Islet of Langerhans (tissue), 1 donor: ENCODE measurements at regions not wholly inside any gene's neighbourhood (a gene's known extent, or its start where the extent isn't known, plus 50 kb on each side); places are given as distances from the start of the nearest gene placed in this dataset.
A peak's percentile ranks its signal among the peaks of the same experiment; 100 is the strongest.

ENCODE experiments used
- FAIRE-seq: peaks from one replicate; lab custom pipeline; 2011; peaks lifted over from hg19 to GRCh38; lab: Jason Lieb, UNC

DNA sequence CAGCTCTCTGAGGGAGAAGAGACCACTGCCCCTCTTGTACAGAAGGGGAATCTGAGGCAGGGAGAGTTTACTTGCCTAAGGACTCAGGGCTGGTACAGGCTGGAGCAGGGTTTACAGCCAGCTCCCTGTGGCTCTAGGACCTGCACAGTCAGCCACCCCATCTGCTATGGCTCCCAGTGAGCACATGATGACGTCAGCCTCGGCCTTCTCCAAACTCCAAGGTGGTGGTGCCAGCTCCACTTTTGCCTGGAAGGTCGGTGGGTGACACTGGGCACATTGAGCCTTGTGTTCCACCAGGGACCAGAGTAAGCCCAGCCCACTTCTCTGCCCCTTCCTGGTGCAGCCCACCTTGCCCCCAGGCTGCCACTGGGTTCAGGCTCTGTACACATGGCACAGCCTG is 202.2 kb downstream of the ENGASE start:
- FAIRE-seq, result no peak

DNA sequence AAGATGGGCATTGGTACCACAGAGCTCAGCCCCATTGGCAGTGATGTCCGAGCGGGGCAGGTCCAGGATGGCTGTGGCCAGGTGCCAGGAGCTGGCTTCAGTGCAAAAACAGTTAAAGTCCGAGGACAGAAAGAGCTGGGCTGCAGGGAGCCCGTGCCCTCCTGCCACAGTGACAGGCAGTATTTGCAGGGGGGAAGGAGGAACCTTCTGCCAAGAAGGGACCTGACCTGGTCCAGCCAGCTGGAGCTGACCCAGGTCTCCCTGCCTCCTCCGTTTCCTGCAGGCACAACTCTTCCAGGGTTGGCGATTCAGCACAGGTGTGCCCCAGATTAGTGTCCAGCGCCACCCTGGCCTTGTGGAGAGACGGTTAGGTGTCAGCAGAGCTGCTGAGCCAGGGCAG is 199.0 kb downstream of the ENGASE start:
- no peak for FAIRE-seq

DNA sequence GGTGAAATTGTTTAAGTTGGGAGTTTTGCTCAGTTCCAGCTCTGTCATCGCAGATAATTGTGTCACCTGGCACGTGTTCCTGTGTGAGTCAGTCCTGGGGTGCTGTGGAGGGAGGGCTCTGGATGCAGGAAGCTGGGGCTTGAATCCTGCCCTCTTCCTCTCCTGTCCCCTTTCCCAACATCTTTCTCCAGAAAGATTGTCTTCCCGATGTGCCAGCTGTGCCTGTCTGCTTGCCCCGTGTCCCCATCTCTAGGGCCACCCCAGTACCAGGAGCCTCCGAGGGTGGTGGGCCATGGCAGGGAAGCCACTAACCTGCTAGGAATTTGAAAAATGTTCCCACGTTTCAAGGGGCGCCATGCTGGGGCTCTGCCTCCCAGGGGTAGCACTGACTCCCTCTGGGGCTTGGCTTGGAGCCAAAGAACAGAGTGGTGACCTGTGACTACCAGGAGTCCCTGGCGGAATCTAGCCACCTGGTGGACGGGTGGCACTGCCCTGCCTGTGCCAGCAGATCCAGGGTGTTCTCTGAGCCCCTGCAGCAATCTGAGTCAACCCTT is 198.1 kb downstream of the ENGASE start:
- no peak for FAIRE-seq

DNA sequence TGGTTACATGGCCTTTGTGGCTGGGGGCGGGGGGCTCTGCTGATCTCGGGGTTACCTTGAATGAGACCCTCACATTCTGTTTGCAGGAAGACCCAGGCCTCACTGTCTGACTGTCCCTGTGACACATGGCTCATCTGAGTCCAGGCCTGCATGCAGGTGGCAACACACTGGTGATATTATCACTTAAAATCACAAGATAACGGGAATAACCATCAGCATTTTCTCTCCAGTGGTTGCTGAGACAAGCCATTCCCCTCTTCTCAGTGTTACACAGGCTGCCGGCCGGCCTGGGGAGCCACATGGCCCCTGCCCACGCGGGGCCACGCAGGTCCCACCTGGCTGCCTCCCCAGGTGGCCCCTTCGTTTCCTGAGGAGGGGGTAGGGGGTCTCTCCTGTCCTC is 197.6 kb downstream of the ENGASE start:
- no peak for FAIRE-seq

DNA sequence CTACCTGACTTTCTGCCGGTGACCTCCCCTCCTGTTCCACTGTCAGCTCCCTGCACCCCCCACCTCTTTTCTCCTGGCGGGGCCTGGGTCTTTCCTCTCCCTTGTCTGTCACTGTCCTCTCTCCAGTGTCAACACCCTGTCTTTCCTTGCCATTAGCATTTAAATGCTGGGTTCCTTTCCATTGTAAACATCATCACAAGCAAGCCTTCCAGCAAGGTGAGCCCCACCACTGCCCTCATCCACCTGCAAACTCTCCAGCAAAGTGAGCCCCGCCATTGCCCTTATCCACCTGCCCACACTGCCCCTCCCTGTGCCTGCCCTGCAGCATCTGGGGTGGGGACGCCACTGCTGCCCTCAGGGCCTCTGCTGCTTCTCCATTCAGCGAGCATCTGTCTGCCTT is 195.0 kb downstream of the ENGASE start:
- FAIRE-seq, result no peak

DNA sequence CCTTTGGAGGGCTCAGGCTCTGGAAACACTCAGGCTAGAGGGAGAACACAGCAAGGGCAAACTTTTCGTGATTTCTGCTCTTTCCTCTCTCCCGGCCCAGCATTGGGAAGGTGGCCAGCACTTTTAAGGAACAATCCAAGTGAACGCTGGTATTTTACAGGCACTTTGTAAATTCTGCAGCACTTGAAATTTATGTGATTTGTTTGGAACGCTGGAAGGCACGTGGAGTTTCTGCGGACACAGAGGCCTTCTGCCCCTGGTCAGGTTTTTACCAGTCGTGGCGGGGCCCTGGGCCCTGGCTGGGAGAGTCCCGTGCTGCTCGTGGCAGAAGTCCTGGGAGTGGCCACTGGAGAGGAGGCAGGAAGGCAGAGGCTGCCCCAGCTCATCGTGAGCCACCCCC is 188.6 kb downstream of the ENGASE start:
- no peak for FAIRE-seq

DNA sequence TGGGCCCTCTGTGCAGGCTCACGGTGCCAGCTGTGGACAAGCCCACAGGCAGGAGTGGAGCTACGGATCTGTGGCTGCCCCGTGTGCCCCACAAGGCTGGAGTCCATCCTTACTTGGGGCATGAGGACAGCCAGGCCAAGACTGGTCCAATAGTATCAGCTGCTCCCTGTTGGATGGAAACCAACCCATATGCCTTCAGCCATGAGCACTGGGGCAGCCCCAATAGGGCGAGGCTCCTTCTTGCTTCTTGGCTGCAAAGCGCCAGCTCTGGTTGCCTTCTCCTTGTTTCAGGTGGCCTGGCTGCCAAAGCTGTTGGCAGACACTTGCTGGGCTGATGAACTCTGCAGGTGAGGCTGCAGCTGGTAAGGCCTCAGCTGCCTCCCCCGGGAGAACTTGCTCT is 188.0 kb downstream of the ENGASE start:
- FAIRE-seq, result no peak

DNA sequence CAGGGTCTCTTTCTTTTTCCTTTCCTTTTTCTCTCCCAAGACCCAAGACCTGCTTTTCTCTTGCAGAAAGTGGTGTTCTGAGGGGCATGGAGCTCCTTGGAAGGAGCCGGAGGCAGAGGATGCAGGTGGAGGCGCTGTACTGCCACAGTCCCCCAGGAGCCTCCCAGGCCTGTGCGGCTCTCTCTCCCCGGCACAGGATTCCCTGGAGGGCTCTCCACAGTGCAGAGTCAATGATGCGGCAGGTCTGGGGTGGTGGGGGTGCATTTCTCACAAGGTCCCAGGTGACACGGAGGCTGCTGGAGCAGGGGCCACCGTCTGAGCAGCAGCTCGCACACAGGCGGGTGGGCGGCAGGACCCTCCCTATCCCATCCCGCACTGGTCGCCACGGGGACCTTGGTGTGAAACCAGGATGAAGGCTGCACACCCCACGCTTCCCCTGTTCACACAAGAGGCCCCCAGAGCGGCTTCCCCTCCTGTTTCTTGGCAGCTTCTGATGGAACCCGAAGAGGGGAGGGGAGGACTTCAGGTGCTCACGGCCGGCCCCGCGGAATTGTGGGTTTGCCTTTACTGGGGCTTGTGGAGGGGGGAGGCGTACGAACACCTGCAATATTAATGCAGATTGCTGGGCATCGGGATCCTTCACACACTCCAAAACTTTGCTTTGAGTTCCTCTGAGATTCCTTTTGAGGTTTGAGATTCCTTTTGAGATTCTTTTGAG is 186.9 kb downstream of the ENGASE start:
- FAIRE-seq, result no peak

DNA sequence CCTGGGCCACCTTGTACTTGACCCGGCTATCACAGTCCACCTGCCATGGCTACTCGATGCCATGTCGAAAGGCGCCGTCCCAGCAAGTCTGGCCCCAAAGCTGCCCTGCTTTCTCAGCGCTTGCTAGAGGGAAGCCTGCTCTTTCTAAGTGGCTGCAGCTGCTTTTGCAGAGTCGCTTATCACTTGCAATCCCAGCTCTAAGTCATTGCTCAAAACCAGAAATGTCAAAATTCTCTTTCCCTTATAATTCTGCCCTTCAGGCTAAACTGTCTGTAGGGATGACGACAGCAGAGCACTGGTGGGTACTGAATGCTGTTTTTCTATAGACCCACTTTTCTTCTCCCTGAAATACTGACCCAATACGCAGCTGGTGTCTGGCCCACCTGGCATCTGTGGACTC is 184.2 kb downstream of the ENGASE start:
- FAIRE-seq, result no peak

DNA sequence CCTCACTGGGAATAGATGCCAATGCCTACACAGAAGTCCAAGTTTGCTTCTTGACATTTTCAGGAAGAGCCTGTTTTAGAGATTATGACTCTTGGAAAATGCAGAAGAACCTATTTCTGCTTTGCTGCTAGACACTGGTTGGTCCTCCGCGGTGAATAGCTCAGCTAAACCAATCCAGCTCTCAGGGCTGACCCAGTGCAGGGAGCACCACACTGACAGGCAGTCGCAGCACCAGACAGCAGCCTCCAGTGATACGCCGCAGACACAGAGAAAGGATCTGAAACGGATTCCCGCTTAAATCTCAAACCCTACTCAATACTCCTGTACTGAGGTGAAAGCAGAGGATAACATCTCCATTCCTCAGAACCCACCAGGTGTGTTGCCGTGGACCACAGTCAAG is 183.4 kb downstream of the ENGASE start:
- FAIRE-seq, result no peak

DNA sequence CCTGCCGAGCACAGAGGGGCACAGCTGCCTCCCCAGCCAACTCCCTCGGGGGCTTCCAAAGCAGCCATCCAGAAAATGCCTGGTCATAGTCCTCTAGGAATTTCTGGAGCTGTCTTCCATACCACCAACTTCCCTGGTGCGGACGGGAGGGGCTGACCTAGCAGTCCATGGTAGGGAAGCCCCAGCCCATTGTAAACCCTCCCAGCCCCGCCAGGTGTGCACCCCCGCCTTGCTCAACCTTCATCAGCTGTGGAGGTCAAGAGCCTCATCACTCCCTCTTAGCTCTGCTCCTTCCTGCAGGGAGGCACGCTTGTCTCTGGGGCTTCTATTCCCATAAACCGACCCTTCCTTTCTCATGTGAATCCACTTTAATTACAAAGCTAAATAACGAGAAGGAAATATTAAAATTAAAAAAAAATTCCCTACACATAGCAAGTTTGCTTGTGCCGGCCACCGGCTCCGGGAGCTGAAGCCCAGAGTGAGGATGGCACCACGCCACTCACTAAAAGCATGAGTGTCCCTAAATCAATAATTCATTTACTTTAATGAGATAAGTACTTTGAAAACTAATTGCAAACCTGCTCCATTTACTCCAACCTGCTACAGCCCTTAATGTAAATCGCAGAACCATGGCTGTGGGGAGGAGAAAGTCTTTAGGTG is 181.4 kb downstream of the ENGASE start:
- FAIRE-seq, result peak; percentile 38

DNA sequence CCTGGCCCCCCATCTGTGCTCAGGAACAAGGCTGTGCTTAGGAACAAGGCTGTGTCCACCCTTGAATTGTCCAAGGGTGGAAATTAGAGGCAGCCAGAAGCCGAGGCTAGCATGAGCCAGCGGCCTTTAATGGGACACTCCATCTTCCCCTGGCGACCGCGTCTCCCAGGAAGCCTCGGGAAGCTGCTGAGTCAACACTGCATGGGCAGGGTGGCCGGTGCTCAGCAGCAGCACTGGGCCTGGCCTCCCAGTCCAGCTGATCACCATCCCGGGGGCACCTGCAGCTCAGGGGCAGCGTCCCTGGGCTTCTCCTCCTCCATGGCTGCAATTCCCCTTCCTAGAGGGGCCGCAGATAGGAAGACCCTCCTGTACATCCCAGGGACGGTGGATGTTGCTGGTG is 180.8 kb downstream of the ENGASE start:
- no peak for FAIRE-seq

DNA sequence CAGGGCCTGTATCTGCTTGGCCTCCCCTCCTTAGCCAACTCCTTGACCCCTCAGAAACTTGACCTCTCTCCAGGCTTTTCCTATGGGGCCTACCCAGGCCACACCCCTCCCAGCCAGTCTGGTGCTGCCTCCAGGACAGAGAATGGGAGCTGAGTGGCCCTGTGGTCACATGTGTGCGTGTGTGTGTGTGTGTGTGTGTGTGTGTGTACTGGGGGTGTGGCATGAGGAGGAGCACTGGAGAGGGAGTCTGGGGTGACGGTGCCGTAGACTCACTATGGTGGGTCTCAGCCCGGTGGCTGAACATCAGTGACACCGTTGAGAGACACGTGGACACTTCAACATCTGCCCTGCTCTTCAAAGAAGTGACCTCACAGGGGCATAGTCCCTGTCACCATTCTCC is 180.4 kb downstream of the ENGASE start:
- FAIRE-seq, result no peak

DNA sequence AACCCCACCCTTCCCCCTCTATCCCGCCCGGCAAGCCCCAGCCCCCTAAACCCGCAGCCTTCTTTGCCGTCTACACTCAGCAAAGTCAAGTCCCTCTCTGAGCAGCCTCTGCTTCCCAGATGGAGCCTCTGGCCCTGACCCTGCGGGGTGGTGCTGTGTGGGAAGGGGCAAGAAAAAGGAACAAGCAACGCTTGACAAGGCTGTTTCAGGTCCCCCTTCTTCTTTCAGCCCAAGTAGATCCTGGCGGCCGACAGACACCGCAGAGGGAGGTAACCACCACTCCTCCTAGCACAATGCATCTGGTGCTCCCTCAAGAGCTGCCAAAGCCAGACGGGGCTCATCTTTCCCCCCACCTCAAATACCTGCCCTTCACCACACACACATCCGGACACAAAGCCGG is 178.3 kb downstream of the ENGASE start:
- no peak for FAIRE-seq

DNA sequence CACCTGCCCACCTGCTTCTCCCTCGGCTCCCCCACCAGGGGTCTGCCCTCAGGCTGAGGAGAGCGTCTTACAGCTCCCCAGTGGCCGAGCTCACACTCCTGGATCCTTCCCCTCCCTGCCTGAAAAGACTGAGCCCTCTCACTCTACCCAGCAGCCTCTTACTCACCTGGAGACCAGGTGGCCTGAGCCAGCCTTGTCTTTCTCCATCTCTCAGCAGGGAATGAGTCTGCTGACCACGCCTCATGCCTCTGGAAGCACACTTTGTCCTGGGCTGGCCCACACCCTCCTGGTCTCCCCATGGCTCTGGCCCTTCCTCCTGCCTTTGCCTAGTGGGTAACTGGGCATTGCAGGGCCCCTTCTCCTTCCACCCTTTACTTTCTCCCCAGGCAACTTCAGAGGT is 177.2 kb downstream of the ENGASE start:
- FAIRE-seq, result no peak

DNA sequence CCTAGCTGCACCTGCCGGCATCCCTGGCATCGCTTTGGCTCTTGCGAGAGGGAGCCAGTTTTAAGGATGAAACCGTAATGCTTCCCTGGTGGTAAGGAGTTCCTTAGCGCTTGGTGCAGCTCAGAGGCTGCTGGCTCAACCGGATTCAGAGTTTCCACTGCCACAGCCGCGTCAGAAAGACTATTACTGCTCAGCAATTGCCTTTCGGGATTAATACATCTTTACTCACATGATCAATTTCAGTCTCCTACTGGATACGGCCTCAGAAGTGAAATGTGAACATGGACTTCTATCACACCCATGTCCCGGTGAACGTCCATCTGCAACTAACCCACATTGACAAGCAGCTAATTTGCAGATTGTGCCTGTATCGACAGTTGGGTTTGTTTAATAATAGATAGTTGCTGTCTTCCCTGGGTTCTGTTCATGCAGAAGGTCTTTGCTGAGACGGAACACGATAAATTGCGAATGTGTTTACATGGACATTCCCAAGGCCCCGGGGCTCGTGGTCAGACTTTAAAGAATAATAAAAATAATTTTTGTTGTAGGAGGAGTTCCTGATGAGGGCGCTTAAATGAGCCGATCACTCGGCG is 175.4 kb downstream of the ENGASE start:
- FAIRE-seq, result no peak

DNA sequence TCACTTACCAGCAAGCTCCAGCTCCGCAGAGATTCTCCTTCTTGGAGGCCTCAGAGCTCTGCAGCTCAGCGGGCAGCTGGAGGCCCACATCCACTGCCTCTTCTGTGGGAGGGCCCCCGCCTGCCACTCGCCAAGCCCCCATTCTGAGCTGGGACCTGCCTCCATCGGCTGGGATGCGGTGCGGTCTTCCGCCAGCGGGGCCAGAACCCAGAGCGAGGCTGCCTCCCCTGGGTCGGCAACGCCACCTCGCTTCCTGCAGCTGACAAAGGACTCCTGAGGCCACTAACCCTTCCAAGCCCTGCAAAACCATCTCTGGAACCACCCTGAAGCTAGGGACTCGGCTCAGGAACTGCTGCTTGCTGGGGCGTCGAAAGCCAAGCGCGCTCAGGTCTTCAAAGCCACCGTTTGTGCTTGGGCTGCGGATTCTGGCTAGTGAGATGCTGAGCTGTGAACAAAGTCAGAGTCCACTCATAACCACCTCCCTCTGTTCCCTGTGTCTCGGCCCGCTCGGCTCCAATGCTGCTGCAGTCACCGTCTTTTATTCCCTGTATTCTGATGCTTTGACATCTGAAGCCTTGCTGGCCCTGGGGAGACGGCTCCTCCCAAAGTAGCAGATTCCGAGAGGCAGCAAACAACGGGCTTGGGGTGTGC is 174.3 kb downstream of the ENGASE start:
- FAIRE-seq, result no peak

DNA sequence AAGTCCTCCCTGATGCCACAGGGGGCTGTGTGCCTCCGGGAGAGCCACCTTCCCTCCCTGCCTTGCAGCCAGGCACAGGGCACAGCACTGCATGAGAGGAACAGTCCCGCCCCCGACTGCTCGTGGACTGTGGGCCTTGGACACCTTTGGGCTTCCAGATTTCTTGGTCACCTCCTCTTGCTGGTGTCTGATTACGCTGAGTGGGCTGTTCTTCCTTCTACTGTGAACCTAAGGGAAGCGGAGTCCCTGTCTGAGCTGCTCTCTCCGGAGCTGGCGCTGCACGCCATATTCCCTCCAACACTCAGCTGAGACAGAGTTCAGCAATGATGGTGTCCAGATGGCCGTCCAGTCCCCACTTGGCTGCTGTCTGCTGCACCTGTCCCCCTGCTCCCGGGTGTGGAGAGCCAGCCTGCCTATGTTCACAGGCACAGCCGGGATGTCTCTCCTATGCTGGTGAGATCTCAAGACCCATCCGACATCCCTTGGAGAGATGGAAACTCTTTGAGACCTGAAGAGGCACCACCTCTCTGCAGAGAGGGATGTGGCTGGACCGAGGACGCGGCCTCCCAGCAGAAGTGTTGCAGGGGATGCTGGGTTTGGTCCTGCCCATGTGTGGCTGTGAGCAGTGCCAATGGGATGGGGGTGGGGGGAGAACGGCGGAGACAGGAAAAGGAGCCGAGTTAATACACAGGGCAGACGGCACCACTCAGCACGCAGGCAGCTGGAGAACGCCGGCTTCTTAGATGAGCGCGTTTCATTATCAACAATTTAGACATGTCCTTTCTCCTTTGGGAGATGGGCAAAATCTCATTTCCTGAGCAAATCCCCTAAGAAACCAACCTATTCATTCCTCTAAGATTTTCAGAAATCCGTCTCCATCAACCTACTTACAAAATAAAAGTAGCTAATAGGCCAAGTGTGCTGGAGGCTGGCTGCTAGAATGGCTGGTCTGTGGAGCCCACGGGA is 171.9 kb downstream of the ENGASE start:
- no peak for FAIRE-seq

DNA sequence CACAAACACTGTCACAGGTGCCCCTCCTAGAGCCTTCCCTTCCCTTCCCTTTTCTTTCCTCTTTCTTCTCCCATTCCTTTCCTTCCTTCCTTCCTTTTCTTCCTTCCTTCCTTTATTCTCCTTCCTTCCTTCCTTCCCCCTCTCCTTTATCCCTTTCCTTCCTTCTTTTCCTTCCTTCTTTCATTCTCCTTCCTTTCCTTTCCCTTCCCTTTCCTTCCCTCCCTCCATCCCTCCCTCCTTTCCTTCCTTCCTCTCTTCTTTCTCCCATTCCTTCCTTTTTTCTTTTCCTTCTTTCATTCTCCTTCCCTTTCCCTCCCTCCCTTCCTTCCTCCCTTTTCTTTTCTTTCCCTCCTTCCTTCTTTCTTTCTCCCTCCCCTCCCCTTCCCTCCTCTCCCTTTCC is 170.0 kb downstream of the ENGASE start:
- FAIRE-seq, result no peak

DNA sequence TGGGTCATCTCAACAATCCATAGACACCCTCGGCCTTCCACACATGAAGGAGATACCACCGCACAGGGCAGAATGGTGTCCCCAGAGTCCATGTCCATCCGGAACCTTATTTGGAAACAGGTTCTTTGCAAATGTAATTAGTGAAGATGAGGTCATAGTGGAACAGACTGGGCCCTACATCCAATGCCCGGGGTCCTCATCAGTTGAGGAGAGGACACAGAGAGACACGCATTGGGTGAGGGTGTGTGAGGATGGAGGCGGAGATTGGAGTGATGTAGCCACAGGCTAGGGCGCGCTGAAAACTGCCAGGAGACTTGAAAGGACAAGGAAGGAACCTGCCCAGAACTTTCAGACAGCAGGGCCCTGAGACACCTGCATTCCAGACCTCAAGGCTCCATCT is 169.4 kb downstream of the ENGASE start:
- no peak for FAIRE-seq

DNA sequence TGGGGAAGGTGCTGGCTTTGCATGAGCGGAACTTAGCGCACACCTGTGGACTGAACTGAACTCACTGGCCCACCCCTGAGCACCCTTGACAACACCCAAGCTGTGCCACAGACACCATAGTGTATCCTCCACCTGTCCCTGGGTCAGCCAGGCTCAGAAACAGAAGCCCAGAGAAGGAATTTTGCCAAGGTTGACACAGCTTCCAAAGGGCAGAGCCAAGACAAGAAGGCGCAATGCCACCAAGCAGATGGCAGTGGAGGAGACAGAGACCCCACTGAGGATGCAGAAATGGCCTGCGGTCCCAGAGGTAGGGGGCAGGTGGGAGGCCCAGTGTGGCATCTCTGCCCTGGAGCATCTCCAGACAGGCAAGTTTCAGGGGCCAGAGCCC is 169.0 kb downstream of the ENGASE start:
- no peak for FAIRE-seq
